Activated CD4-positive, alpha-beta T cell treated with anti-CD3 and anti-CD28 coated beads, Interleukin-2, amount 50 U/mL, for 48 hours (primary cell): ENCODE measurements at regions not wholly inside any gene's neighbourhood (a gene's known extent, or its start where the extent isn't known, plus 50 kb on each side); places are given as distances from the start of the nearest gene placed in this dataset.
"Not testable (repeated sequence)": the region's sequence is repeated elsewhere in the genome, so short reads cannot be mapped to it uniquely, and the experiment has no call there.

Source experiments
- DNase-seq, 2 experiments: peaks; one replicate each; pipeline ENCODE4 v3.0.0-alpha.2; 2020

GRCh38 chr15:96180087-96180748 is 150.3 kb upstream of the NR2F2 start:
- DNase-seq: no peak

GRCh38 chr15:96181217-96181616 is 149.3 kb upstream of the NR2F2 start:
- DNase-seq: no peak

- DNase-seq: no peak
Observed at GRCh38 chr15:96181873-96182301, 148.6 kb upstream of the NR2F2 start.

- DNase-seq: no peak
Observed at GRCh38 chr15:96182736-96183513, 147.6 kb upstream of the NR2F2 start.

GRCh38 chr15:96183514-96183850 is 147.0 kb upstream of the NR2F2 start:
- no peak for DNase-seq

- no peak for DNase-seq
Observed at GRCh38 chr15:96183867-96184266, 146.6 kb upstream of the NR2F2 start.

- no peak for DNase-seq
Observed at GRCh38 chr15:96184297-96184696, 146.2 kb upstream of the NR2F2 start.

GRCh38 chr15:96186105-96186504 is 144.4 kb upstream of the NR2F2 start:
- no peak for DNase-seq

- no peak for DNase-seq
Observed at GRCh38 chr15:96187341-96188305, 142.9 kb upstream of the NR2F2 start.

- no peak for DNase-seq
Observed at GRCh38 chr15:96197721-96198120, 132.8 kb upstream of the NR2F2 start.

- DNase-seq: no peak
Observed at GRCh38 chr15:96199111-96199510, 131.4 kb upstream of the NR2F2 start.

GRCh38 chr15:96200357-96200967 is 130.0 kb upstream of the NR2F2 start:
- no peak for DNase-seq

- DNase-seq: no peak
Observed at GRCh38 chr15:96201696-96202095, 128.8 kb upstream of the NR2F2 start.

- not testable (repeated sequence) for DNase-seq
Observed at GRCh38 chr15:96205588-96205987, 124.9 kb upstream of the NR2F2 start.

GRCh38 chr15:96207377-96208006 is 123.0 kb upstream of the NR2F2 start:
- DNase-seq: no peak

GRCh38 chr15:96209285-96209735 is 121.2 kb upstream of the NR2F2 start:
- DNase-seq: no peak

- no peak for DNase-seq
Observed at GRCh38 chr15:96213045-96213444, 117.5 kb upstream of the NR2F2 start.

- no peak for DNase-seq
Observed at GRCh38 chr15:96213896-96214295, 116.6 kb upstream of the NR2F2 start.

GRCh38 chr15:96216481-96216880 is 114.0 kb upstream of the NR2F2 start:
- not testable (repeated sequence) for DNase-seq

- DNase-seq: no peak
Observed at GRCh38 chr15:96217983-96218382, 112.5 kb upstream of the NR2F2 start.

GRCh38 chr15:96218623-96219455 is 111.7 kb upstream of the NR2F2 start:
- no peak for DNase-seq
